ENCODE measurements at regions not wholly inside any gene's neighbourhood (a gene's known extent, or its start where the extent isn't known, plus 50 kb on each side); places are given as distances from the start of the nearest gene placed in this dataset.
"Not testable (repeated sequence)": the region's sequence is repeated elsewhere in the genome, so short reads cannot be mapped to it uniquely, and the experiment has no call there.

DNA sequence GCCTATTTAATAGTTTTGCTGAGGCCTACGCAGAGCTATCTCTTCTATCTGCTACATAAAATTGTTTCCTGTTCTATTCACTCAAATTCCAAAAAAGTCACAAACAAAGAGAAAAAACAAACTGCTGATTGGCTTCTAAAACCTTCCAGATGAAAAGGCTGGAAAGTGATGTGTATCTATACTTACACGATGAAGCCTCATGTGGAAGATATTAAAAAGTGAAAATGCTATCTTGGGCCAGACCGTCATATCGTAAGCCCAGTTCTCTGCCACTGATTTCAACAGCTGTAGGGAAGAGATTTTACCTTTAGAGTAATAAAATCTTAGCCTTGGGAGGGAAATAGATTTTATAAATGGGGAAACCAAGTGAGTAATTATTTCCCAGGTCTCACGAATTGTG is 394.8 kb downstream of the KIF20B start:
- no peak for FAIRE-seq
- no peak overlapping the region for H3K4me3 ChIP-seq (ENCODE audit: low read depth, low read length)
- TF ChIP-seq, protein P1, sequence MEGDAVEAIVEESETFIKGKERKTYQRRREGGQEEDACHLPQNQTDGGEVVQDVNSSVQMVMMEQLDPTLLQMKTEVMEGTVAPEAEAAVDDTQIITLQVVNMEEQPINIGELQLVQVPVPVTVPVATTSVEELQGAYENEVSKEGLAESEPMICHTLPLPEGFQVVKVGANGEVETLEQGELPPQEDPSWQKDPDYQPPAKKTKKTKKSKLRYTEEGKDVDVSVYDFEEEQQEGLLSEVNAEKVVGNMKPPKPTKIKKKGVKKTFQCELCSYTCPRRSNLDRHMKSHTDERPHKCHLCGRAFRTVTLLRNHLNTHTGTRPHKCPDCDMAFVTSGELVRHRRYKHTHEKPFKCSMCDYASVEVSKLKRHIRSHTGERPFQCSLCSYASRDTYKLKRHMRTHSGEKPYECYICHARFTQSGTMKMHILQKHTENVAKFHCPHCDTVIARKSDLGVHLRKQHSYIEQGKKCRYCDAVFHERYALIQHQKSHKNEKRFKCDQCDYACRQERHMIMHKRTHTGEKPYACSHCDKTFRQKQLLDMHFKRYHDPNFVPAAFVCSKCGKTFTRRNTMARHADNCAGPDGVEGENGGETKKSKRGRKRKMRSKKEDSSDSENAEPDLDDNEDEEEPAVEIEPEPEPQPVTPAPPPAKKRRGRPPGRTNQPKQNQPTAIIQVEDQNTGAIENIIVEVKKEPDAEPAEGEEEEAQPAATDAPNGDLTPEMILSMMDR (IDR thresholded peaks at IDR 0.05; ENCODE audit: insufficient read depth, low read length, severe bottlenecking) = no peak

DNA sequence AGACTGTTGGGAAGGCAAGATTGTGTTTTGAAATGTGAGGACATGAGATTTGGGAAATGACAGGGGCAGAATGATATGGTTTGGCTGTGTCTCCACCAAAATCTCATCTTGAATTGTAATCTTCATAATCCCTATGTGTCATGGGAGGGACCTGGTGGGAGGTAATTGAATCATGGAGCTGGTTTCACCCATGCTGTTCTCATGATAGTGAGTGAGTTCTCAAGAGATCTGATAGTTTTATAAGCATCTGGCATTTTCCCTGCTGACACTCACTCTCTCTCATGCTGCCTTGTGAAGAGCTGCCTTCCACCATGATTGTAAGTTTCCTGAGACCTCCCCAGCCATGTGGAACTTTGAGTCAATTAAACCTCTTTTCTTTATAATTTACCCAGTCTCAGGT is 406.2 kb downstream of the KIF20B start:
- H3K36me3 ChIP-seq (ENCODE audit: control insufficient read depth, insufficient read depth, low read length); H3K27me3 ChIP-seq (ENCODE audit: control insufficient read depth, insufficient read depth, low read length); H3K4me3 ChIP-seq (ENCODE audit: low read depth, low read length); DNase-seq (ENCODE audit: low read depth); FAIRE-seq: not testable (repeated sequence)

More for the DNA sequence above, 394.8 kb downstream of the KIF20B start:
- no peak for DNase-seq (ENCODE audit: low read depth)
- Histone ChIP-seq H3K36me3 (ENCODE audit: control insufficient read depth, insufficient read depth, low read length) (no peaks in the 10 kb centered on the region), H3K27me3 (ENCODE audit: control insufficient read depth, insufficient read depth, low read length) (no peaks in the 10 kb centered on the region)

DNA sequence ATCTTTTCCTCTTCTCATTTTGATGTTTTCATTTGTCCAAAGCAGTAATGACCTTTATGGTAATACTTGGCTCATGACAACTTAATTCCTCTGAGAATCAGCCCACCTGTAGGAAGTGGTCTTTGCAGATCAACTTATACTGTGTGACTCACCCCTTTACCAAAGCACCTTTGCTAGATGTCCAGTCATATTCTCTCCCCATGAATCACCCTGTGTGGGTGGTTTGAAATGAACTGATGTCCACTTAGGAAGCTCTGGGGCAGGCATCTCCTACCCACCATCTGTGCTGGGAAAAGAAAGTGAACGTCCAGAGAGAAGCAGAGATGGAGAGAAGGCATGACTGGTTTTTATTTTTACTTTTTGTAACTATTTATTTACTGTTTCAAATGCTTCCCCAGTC is 410.3 kb downstream of the KIF20B start:
- no peaks in the 10 kb centered on the region for H3K36me3 ChIP-seq (ENCODE audit: control insufficient read depth, insufficient read depth, low read length)
- TF ChIP-seq, protein P1 (IDR thresholded peaks at IDR 0.05; ENCODE audit: insufficient read depth, low read length, severe bottlenecking) = no peak
- no peak overlapping the region for H3K4me3 ChIP-seq (ENCODE audit: low read depth, low read length)
- DNase-seq (ENCODE audit: low read depth) = peak; percentile 95
- no peaks in the 10 kb centered on the region for H3K27me3 ChIP-seq (ENCODE audit: control insufficient read depth, insufficient read depth, low read length)
- no peak for FAIRE-seq

DNA sequence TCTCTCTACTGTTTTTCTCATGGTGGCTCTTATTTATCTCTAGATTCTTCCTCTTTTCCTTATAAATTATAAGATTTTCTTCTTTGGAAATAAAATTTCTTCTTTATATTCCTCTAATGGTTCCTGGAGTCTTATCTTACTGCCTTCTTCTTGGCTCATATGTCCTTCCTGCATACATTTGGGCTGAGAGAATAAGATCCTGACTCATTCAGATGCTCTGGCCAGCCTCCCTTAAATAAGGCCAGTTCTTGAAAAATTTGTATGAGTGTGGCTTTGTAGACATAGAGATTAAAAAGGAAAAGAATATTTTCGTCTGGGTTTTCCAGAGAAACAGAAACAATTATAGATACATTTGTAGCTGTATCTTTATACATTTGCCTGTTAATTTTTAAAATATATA is 411.3 kb downstream of the KIF20B start:
- FAIRE-seq (no peak), DNase-seq (ENCODE audit: low read depth) (peak; percentile 59)
- H3K36me3 ChIP-seq (ENCODE audit: control insufficient read depth, insufficient read depth, low read length) = no peaks in the 10 kb centered on the region
- no peak overlapping the region for H3K4me3 ChIP-seq (ENCODE audit: low read depth, low read length)
- TF ChIP-seq, protein P1 (IDR thresholded peaks at IDR 0.05; ENCODE audit: insufficient read depth, low read length, severe bottlenecking) = no peak
- no peaks in the 10 kb centered on the region for H3K27me3 ChIP-seq (ENCODE audit: control insufficient read depth, insufficient read depth, low read length)

DNA sequence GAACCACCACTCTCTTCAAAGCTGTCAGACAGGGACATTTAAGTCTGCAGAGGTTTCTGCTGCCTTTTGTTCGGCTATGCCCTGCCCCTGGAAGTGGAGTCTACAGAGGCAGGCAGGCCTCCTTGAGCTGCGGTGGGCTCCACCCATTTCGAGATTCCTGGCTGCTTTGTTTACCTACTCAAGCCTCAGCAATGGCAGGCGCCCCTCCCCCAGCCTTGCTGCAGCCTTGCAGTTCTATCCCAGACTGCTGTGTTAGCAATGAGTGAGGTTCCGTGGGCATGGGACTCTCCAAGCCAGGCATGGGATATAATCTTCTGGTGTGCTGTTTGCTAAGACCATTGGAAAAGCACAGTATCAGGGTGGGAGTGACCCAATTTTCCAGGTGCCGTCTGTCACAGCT is 417.2 kb downstream of the KIF20B start:
- not testable (repeated sequence) for DNase-seq (ENCODE audit: low read depth); H3K36me3 ChIP-seq (ENCODE audit: control insufficient read depth, insufficient read depth, low read length); H3K4me3 ChIP-seq (ENCODE audit: low read depth, low read length); FAIRE-seq; H3K27me3 ChIP-seq (ENCODE audit: control insufficient read depth, insufficient read depth, low read length)

DNA sequence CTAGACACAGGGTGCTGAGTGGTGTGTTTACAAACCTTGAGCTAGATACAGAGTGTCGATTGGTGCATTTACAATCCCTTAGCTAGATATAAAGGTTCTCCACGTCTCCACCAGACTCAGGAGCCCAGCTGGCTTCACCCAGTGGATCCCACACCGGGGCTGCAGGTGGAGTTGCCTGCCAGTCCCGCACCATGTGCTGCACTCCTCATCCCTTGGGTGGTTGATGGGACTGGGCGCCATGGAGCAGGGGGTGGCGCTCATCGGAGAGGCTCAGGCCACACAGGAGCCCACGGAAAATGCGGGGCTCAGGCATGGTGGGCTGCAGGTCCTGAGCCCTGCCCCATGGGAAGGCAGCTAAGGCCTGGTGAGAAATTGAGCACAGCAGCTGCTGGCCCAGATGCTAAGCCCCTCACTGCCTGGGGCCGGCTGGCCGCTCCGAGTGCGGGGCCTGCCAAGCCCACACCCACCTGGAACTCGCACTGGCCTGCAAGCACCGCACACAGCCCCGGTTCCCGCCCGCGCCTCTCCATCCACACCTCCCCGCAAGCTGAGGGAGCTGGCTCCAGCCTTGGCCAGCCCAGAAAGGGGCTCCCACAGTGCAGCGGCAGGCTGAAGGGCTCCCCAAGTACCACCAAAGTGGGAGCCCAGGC is 418.4 kb downstream of the KIF20B start:
- not testable (repeated sequence) for FAIRE-seq; H3K4me3 ChIP-seq (ENCODE audit: low read depth, low read length); H3K27me3 ChIP-seq (ENCODE audit: control insufficient read depth, insufficient read depth, low read length); H3K36me3 ChIP-seq (ENCODE audit: control insufficient read depth, insufficient read depth, low read length); DNase-seq (ENCODE audit: low read depth)

DNA sequence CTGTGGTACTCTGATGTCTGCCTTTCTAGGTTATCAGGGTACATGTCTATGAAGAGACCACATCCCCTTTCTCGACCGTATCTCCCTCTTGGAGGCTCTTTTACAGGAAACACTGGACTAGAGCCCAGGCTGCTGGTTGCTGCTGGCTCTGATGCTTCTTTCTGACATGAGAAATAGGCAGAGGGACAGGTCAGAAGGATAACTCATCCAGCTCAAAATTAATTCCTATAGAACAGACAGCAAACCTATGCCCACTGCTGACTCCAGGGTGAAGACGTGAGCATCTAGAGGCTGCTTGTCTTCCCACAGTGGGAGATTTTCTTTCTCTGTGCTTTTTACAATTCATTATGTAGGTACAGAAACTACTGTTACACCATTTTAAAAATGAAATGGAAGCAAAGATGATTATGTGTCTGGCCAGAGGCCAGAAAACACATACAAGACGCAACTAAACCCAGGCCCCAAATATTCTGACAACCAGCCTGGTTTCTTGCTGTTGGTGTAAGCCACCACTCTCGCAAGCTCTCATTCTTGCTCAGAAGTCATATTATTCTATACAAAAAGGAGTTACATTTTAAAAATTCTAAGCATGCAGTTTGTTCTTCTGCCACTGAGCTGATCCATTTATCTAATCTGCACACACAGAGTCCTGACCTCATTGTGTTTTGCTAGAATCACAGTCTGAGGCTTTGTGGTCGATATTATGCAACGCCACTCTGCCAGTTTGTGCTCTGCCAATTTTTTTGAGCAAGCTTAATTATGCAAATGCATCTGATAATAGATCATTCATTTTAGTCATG is 424.3 kb downstream of the KIF20B start:
- no peak for DNase-seq (ENCODE audit: low read depth)
- Histone ChIP-seq H3K4me3 (ENCODE audit: low read depth, low read length) (no peak overlapping the region), H3K27me3 (ENCODE audit: control insufficient read depth, insufficient read depth, low read length) (no peaks in the 10 kb centered on the region), H3K36me3 (ENCODE audit: control insufficient read depth, insufficient read depth, low read length) (no peaks in the 10 kb centered on the region)
- FAIRE-seq = no peak
- TF ChIP-seq, protein P1 (IDR thresholded peaks at IDR 0.05; ENCODE audit: insufficient read depth, low read length, severe bottlenecking) = no peak
